Kidney tubule cell (primary cell): ENCODE measurements at regions not wholly inside any gene's neighbourhood (a gene's known extent, or its start where the extent isn't known, plus 50 kb on each side); places are given as distances from the start of the nearest gene placed in this dataset.

ENCODE experiments used
- DNase-seq: peaks from one replicate; pipeline ENCODE4 v3.0.0-alpha.2; 2018; ENCODE audit warnings: low spot score

GRCh38 chr2:239626961-239627592, 226.3 kb upstream of the HDAC4 start:
- no peak for DNase-seq

GRCh38 chr2:239625971-239626734, 225.3 kb upstream of the HDAC4 start:
- DNase-seq, result no peak

GRCh38 chr2:239625156-239625845, 224.5 kb upstream of the HDAC4 start:
- no peak for DNase-seq

GRCh38 chr2:239621611-239622010, 220.8 kb upstream of the HDAC4 start:
- no peak for DNase-seq

- DNase-seq, result no peak
Observed at GRCh38 chr2:239619369-239619768, 218.5 kb upstream of the HDAC4 start.

- no peak for DNase-seq
Observed at GRCh38 chr2:239616729-239617128, 215.9 kb upstream of the HDAC4 start.

GRCh38 chr2:239612133-239612532, 211.3 kb upstream of the HDAC4 start:
- no peak for DNase-seq

- no peak for DNase-seq
Observed at GRCh38 chr2:239611222-239611795, 210.5 kb upstream of the HDAC4 start.

- DNase-seq, result no peak
Observed at GRCh38 chr2:239610457-239611221, 209.8 kb upstream of the HDAC4 start.

- no peak for DNase-seq
Observed at GRCh38 chr2:239609607-239610310, 208.9 kb upstream of the HDAC4 start.

GRCh38 chr2:239609162-239609561, 208.3 kb upstream of the HDAC4 start:
- DNase-seq, result no peak

- DNase-seq, result no peak
Observed at GRCh38 chr2:239608723-239609122, 207.9 kb upstream of the HDAC4 start.

GRCh38 chr2:239608260-239608659, 207.4 kb upstream of the HDAC4 start:
- no peak for DNase-seq

GRCh38 chr2:239607517-239608191, 206.8 kb upstream of the HDAC4 start:
- DNase-seq, result no peak

- DNase-seq, result no peak
Observed at GRCh38 chr2:239606741-239607516, 206.1 kb upstream of the HDAC4 start.

- DNase-seq, result no peak
Observed at GRCh38 chr2:239605976-239606375, 205.2 kb upstream of the HDAC4 start.

- no peak for DNase-seq
Observed at GRCh38 chr2:239605409-239605808, 204.6 kb upstream of the HDAC4 start.

- no peak for DNase-seq
Observed at GRCh38 chr2:239604861-239605260, 204.0 kb upstream of the HDAC4 start.

GRCh38 chr2:239603411-239604356, 202.9 kb upstream of the HDAC4 start:
- no peak for DNase-seq
